IMR-90 (cell line): ENCODE measurements at regions not wholly inside any gene's neighbourhood (a gene's known extent, or its start where the extent isn't known, plus 50 kb on each side); places are given as distances from the start of the nearest gene placed in this dataset.

Source experiments
- ATAC-seq: fragments of 200-7000 bp; cut with Tn5 transposase; 2 replicates; pipeline ENCODE4 v1.9.1; 2020; ENCODE audit warnings: low read depth, mild to moderate bottlenecking, moderate library complexity
- BruUV-seq: library from RNA; stranded (reverse); fragments of 400-500 nt; replicated peaks from 2 replicates; lab custom pipeline; 2021; lab: Mats Ljungman, UMichigan
- CTCF ChIA-PET: fragments of 300-600 bp; formaldehyde crosslinking; extraction: SDS; loops from one replicate; lab custom pipeline; 2021; ENCODE audit warnings: antibody characterized with exemption; lab: Yijun Ruan, JAX
- POLR2A ChIA-PET: fragments of 300-600 bp; sonication (Branson Sonifier 250); formaldehyde crosslinking; loops from one replicate; lab custom pipeline; 2022; ENCODE audit warnings: antibody characterized with exemption; ENCODE audit not compliant: unreplicated experiment; lab: Charles Lee
- DNase-seq: peaks from one replicate; pipeline ENCODE4 v3.0.0; 2013
- H2AFZ ChIP-seq: replicated peaks from 2 replicates; pipeline ENCODE3; 2013; ENCODE audit warnings: low read length, mild to moderate bottlenecking; ENCODE audit not compliant: poor library complexity
- H2AK5ac ChIP-seq: 2 replicates; pipeline ENCODE4 v1.6.1; 2013; ENCODE audit warnings: low read depth, low read length, inconsistent platforms
- H2AK9ac ChIP-seq: replicated peaks from 2 replicates; pipeline ENCODE3; 2013; ENCODE audit warnings: mild to moderate bottlenecking, low read depth, low read length, moderate library complexity; ENCODE audit not compliant: poor library complexity
- H2BK120ac ChIP-seq: 2 replicates; pipeline ENCODE4 v1.6.1; 2013; ENCODE audit warnings: low read depth, low read length, inconsistent platforms
- H2BK15ac ChIP-seq: 3 replicates; pipeline ENCODE4 v1.6.1; 2013; ENCODE audit warnings: low read depth, low read length, inconsistent platforms
- H2BK20ac ChIP-seq: 2 replicates; pipeline ENCODE4 v1.6.1; 2013; ENCODE audit warnings: low read depth, mild to moderate bottlenecking, inconsistent platforms, low read length, moderate library complexity
- H2BK5ac ChIP-seq: 2 replicates; pipeline ENCODE4 v1.6.1; 2013; ENCODE audit warnings: mild to moderate bottlenecking, low read depth, low read length, inconsistent platforms; ENCODE audit not compliant: poor library complexity, severe bottlenecking
- H3K14ac ChIP-seq: replicated peaks from 2 replicates; pipeline ENCODE4 v1.6.1; 2013; ENCODE audit warnings: low read depth, low read length, inconsistent platforms
- H3K18ac ChIP-seq: 2 replicates; pipeline ENCODE4 v1.6.1; 2013; ENCODE audit warnings: low read depth, low read length, control low read depth
- H3K23ac ChIP-seq: 2 replicates; pipeline ENCODE4 v1.6.1; 2013; ENCODE audit warnings: low read depth, low read length, inconsistent platforms
- H3K27ac ChIP-seq: 2 replicates; pipeline ENCODE4 v1.5.1; 2013; ENCODE audit warnings: mild to moderate bottlenecking, control low read depth, low read length; ENCODE audit not compliant: insufficient read depth
- H3K27me3 ChIP-seq: 2 replicates; pipeline ENCODE4 v1.6.1; 2013; ENCODE audit warnings: low read length; ENCODE audit not compliant: control insufficient read depth, insufficient read depth
- H3K36me3 ChIP-seq: 2 replicates; pipeline ENCODE4 v1.6.1; 2013; ENCODE audit warnings: low read length, mixed read lengths; ENCODE audit not compliant: control insufficient read depth, insufficient read depth
- H3K4ac ChIP-seq: 2 replicates; pipeline ENCODE4 v1.6.1; 2013; ENCODE audit warnings: low read depth, low read length, inconsistent platforms
- H3K4me1 ChIP-seq: 2 replicates; pipeline ENCODE4 v1.6.1; 2013; ENCODE audit warnings: low read length, mixed read lengths; ENCODE audit not compliant: control insufficient read depth, insufficient read depth
- H3K4me2 ChIP-seq: 2 replicates; pipeline ENCODE4 v1.6.1; 2013; ENCODE audit warnings: low read depth, mild to moderate bottlenecking, control low read depth, low read length, moderate library complexity
- H3K4me3 ChIP-seq: 2 replicates; pipeline ENCODE4 v1.5.1; 2013; ENCODE audit warnings: low read depth, mild to moderate bottlenecking, control low read depth, low read length, moderate library complexity; ENCODE audit not compliant: insufficient read depth
- H3K56ac ChIP-seq: 2 replicates; pipeline ENCODE4 v1.6.1; 2013; ENCODE audit warnings: low read length, inconsistent platforms; ENCODE audit not compliant: insufficient read depth; ENCODE audit errors: extremely low read depth
- H3K79me1 ChIP-seq, 2 experiments: 2 replicates each; pipeline ENCODE4 v1.6.1; 2013; ENCODE audit warnings: low read length in 2 of 2, inconsistent platforms in 1 of 2, low read depth in 1 of 2
- H3K9ac ChIP-seq: 2 replicates; pipeline ENCODE4 v1.6.1; 2013; ENCODE audit warnings: low read depth, low read length, control low read depth
- H3K9me1 ChIP-seq: 2 replicates; pipeline ENCODE4 v1.6.1; 2013; ENCODE audit warnings: low read length, inconsistent platforms; ENCODE audit not compliant: insufficient read depth
- H3K9me3 ChIP-seq: 2 replicates; pipeline ENCODE4 v1.6.1; 2013; ENCODE audit warnings: low read length; ENCODE audit not compliant: control insufficient read depth, insufficient read depth
- H4K20me1 ChIP-seq: 2 replicates; pipeline ENCODE4 v1.6.1; 2013; ENCODE audit warnings: low read length, inconsistent platforms; ENCODE audit not compliant: insufficient read depth
- H4K5ac ChIP-seq: 2 replicates; pipeline ENCODE4 v1.6.1; 2013; ENCODE audit warnings: mild to moderate bottlenecking, low read depth, low read length, control low read depth
- H4K8ac ChIP-seq, 2 experiments: 2 replicates each; pipeline ENCODE4 v1.6.1; 2013; ENCODE audit warnings: low read depth in 2 of 2, low read length in 2 of 2, control low read depth in 1 of 2, inconsistent platforms in 1 of 2
- H4K91ac ChIP-seq: 2 replicates; pipeline ENCODE4 v1.6.1; 2013; ENCODE audit warnings: low read depth, low read length, inconsistent platforms; ENCODE audit not compliant: insufficient read depth
- BHLHE40 ChIP-seq: fragments of 150-350 bp; IDR thresholded peaks from 2 replicates; pipeline ENCODE4 v1.6.1; 2016; ENCODE audit warnings: mild to moderate bottlenecking, low read depth, low read length
- CEBPB ChIP-seq: IDR thresholded peaks from 2 replicates; pipeline ENCODE4 v1.6.1; 2012; ENCODE audit warnings: low read depth, low read length, improper control_type of control experiment
- CTCF ChIP-seq: conservative IDR thresholded peaks from 2 replicates; pipeline ENCODE4 v1.5.1; 2012; ENCODE audit warnings: mild to moderate bottlenecking, low read depth, low read length, improper control_type of control experiment
- MAZ ChIP-seq: IDR thresholded peaks from 2 replicates; pipeline ENCODE4 v1.6.1; 2012; ENCODE audit warnings: low read depth, mild to moderate bottlenecking, low read length, improper control_type of control experiment, moderate library complexity, borderline replicate concordance
- RAD21 ChIP-seq: IDR thresholded peaks from 2 replicates; pipeline ENCODE4 v1.6.1; 2012; ENCODE audit warnings: low read length, improper control_type of control experiment
- RCOR1 ChIP-seq: IDR thresholded peaks from 2 replicates; pipeline ENCODE4 v1.6.1; 2012; ENCODE audit warnings: mild to moderate bottlenecking, low read length, improper control_type of control experiment; ENCODE audit not compliant: insufficient replicate concordance
- RFX5 ChIP-seq: IDR thresholded peaks from 2 replicates; pipeline ENCODE4 v1.8.0; 2012; ENCODE audit warnings: low read depth, mild to moderate bottlenecking, low read length, moderate library complexity
- SMC3 ChIP-seq: fragments of 150-350 bp; IDR thresholded peaks from 2 replicates; pipeline ENCODE4 v1.6.1; 2016; ENCODE audit warnings: low read depth, mild to moderate bottlenecking, antibody characterized with exemption, low read length, moderate library complexity
- WGBS, 2 experiments: methylation state at CpG; one replicate each; pipeline versions ENCODE4 v1.1.5 to v1.1.7; 2013; ENCODE audit warnings: missing lambda C conversion rate in 2 of 2; ENCODE audit not compliant: insufficient read length in 1 of 2; ENCODE audit errors: extremely low coverage in 2 of 2; 5-methylcytosine and 5-hydroxymethylcytosine counted together
- dilution Hi-C: fragments of 300-500 bp; cut with HindIII; formaldehyde crosslinking; loops from one replicate; pipeline ENCODE4 v1.14.3; 2018; ENCODE audit warnings: low sequenced_read_pairs; ENCODE audit not compliant: unreplicated experiment
- in situ Hi-C: fragments of 300-500 bp; cut with MboI; formaldehyde crosslinking; loops from 3 replicates; pipeline ENCODE4 v1.14.3; 2019; ENCODE audit warnings: low sequenced_read_pairs, inconsistent platforms, mixed read lengths
- intact Hi-C: fragments of 100-400 bp; cut with micrococcal nuclease; formaldehyde crosslinking; loops from 2 replicates; pipeline ENCODE4 v1.10.0; 2022
- TF ChIP-seq, protein P1 (sequence below): fragments of 150-350 bp; IDR thresholded peaks from 2 replicates; pipeline ENCODE4 v1.6.1; 2016; ENCODE audit warnings: low read depth, mild to moderate bottlenecking, low read length, moderate library complexity, borderline replicate concordance

DNA sequence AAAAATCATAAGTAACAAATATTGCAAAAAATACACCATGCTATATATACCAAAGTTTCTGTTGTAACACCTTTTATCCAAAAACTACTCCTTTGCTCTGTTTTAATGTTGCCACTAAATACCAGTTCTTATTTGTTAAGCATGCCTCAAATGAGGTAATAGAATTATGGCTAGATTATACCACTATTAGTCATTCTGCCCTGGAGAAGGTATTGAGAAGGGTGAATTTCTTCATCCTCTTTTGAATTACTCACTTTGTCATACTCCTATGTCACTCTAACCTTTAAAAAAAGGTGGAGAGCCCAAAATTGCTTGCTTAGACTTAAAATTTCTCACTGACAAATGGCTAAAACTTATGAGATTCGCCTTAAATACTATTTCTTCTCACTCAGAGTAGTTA lies 750.9 kb downstream of the MAT2B start:
- CTCF ChIA-PET = no interaction called here
- Histone ChIP-seq H3K56ac (no peak overlapping the region), H2BK5ac (no peak overlapping the region), H3K18ac (no peak overlapping the region), H2BK20ac (no peak overlapping the region), H2AFZ (no peak overlapping the region), H3K9me1 (no peaks in the 10 kb centered on the region), H2BK15ac (no peak overlapping the region), H3K4ac (no peak overlapping the region), H2AK5ac (no peak overlapping the region), H3K27ac (no peak overlapping the region), H3K27me3 (no peaks in the 10 kb centered on the region), H3K14ac (no peak overlapping the region), H3K9me3 (no peaks in the 10 kb centered on the region), H3K79me1 (no peaks in the 10 kb centered on the region), H3K9ac (no peak overlapping the region), H4K8ac (no peak overlapping the region), H4K5ac (no peak overlapping the region), H3K36me3 (no peaks in the 10 kb centered on the region), H3K4me1 (no peaks in the 10 kb centered on the region), H3K4me2 (no peak overlapping the region), H2BK120ac (no peak overlapping the region), H4K91ac (no peak overlapping the region), H4K20me1 (no peaks in the 10 kb centered on the region), H3K4me3 (no peak overlapping the region), H2AK9ac (no peak overlapping the region), H3K23ac (no peak overlapping the region)
- TF ChIP-seq, protein P1, sequence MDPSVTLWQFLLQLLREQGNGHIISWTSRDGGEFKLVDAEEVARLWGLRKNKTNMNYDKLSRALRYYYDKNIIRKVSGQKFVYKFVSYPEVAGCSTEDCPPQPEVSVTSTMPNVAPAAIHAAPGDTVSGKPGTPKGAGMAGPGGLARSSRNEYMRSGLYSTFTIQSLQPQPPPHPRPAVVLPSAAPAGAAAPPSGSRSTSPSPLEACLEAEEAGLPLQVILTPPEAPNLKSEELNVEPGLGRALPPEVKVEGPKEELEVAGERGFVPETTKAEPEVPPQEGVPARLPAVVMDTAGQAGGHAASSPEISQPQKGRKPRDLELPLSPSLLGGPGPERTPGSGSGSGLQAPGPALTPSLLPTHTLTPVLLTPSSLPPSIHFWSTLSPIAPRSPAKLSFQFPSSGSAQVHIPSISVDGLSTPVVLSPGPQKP = no peak
- TF ChIP-seq RCOR1 = no peak
- no peak for TF ChIP-seq CEBPB
- no peak for TF ChIP-seq RAD21
- TF ChIP-seq RFX5 = no peak
- TF ChIP-seq BHLHE40 = no peak
- TF ChIP-seq MAZ = no peak
- no peak for TF ChIP-seq CTCF
- no peak for TF ChIP-seq SMC3
- no TSS peak for BruUV-seq
- intact Hi-C loops = no loop called here
- WGBS, 2 experiments = 50% methylated on average over 1 of the region's 1 CpG; no CpG with 5 or more reads in 1 of the 2 experiments
- dilution Hi-C loops = no loop called here
- no peak for ATAC-seq
- in situ Hi-C loops = no loop called here
- POLR2A ChIA-PET = no interaction called here
- DNase-seq = peak; percentile 38
